Upper lobe of left lung (tissue), 4 donors: ENCODE measurements at regions not wholly inside any gene's neighbourhood (a gene's known extent, or its start where the extent isn't known, plus 50 kb on each side); places are given as distances from the start of the nearest gene placed in this dataset.

Experiments used
- CTCF ChIP-seq, 6 experiments: fragments of 450-650 bp in 4 of 6; fragments of 200-600 bp in 2 of 6; sonication (generic) in 2 of 6; IDR thresholded peaks; one replicate each; pipeline ENCODE4 v1.5.1; 2016 to 2019; ENCODE audit warnings: antibody characterized with exemption in 6 of 6
- EP300 ChIP-seq, 4 donors: sonication (generic); formaldehyde crosslinking; IDR thresholded peaks; one replicate each; pipeline ENCODE4 v1.5.1; 2017; ENCODE audit warnings: antibody characterized with exemption in 4 of 4, control low read depth in 2 of 4
- POLR2A ChIP-seq, 4 donors: fragments of 450-650 bp; IDR thresholded peaks; one replicate each; pipeline ENCODE4 v1.5.1; 2016 to 2017; ENCODE audit warnings: antibody characterized with exemption in 4 of 4, mild to moderate bottlenecking in 2 of 4
- POLR2AphosphoS5 ChIP-seq, 2 donors: sonication (generic); formaldehyde crosslinking; IDR thresholded peaks; one replicate each; pipeline ENCODE4 v1.5.1; 2017; ENCODE audit warnings: antibody characterized with exemption in 2 of 2

GRCh38 chr6:67073938-67074337, 1366.9 kb upstream of the EYS start:
- TF ChIP-seq CTCF (IDR thresholded peaks at IDR 0.05) = no peak
- TF ChIP-seq POLR2A (IDR thresholded peaks at IDR 0.05) = no peak
- no peak for TF ChIP-seq POLR2AphosphoS5 (IDR thresholded peaks at IDR 0.05)
- TF ChIP-seq EP300 (IDR thresholded peaks at IDR 0.05) = no peak
